ENCODE measurements at regions not wholly inside any gene's neighbourhood (a gene's known extent, or its start where the extent isn't known, plus 50 kb on each side); places are given as distances from the start of the nearest gene placed in this dataset.

DNA sequence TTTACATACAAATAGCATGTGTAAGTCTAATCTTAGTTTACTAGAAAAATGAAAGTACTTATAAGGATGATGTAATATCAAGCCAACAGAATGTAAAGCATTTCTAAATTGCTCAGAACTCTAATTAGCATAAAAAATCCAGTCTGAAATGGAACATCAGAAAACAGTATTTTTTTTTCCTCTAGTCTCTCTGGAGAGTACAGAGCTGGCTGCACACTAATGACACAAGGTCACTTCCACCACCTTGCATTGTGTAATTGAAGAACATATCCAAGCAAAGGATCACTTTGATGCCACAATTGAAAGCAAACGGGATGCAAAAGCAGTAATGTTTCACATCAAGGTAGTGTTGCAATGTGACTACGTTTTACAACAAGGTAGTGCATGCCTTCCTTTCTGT lies 548.0 kb upstream of the LUZP2 start:
- Histone ChIP-seq H3K4me1 (no peaks in the 10 kb centered on the region), H3K36me3 (no peaks in the 10 kb centered on the region), H3K9me3 (no peaks in the 10 kb centered on the region), H3K27ac (no peak overlapping the region), H3K4me3 (no peak overlapping the region), H3K27me3 (no peaks in the 10 kb centered on the region)
- WGBS, 2 donors = 53 to 67% methylated on average over 2 of the region's 2 CpGs
- DNase-seq = no peak
- intact Hi-C loops (cut with DNase I) = no loop called here
- TF ChIP-seq POLR2A (IDR thresholded peaks at IDR 0.05) = no peak

DNA sequence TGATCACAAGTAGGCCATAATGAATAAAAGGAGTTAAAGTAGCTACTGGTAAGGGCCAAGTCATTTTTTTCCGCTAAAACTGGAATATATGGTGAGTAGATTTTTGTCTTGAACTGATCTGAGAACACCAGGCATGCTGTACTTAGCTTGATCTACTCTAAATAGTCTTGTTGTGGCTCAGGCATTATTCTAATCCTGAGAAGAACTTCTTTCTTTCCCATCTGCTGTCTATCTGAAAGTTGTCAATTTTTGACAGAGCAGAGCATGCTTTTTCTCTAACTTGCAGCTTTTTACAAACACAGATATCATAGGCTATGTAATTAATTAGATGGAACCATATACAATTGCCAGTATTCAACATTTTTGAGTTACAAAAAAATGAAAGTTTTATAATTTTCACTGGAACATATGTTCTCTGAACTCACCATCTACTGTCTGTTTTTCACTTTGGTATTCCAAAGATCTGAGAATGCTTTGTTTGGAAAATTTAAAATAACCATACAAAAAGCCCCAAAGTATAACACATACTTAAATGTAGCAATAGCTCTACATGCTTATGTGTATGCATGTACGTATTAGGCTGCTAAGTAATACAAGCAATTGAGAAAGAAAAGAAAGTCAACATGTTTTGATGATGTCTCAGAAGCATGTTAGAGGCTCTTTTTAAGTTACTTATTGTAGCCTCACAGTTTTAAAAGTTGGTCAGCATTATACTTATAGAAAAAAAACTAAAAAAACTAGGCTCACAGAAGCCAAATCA lies 542.7 kb upstream of the LUZP2 start:
- intact Hi-C loops (cut with DNase I) = no loop called here
- no peak for TF ChIP-seq POLR2A (IDR thresholded peaks at IDR 0.05)
- TF ChIP-seq, protein P1, sequence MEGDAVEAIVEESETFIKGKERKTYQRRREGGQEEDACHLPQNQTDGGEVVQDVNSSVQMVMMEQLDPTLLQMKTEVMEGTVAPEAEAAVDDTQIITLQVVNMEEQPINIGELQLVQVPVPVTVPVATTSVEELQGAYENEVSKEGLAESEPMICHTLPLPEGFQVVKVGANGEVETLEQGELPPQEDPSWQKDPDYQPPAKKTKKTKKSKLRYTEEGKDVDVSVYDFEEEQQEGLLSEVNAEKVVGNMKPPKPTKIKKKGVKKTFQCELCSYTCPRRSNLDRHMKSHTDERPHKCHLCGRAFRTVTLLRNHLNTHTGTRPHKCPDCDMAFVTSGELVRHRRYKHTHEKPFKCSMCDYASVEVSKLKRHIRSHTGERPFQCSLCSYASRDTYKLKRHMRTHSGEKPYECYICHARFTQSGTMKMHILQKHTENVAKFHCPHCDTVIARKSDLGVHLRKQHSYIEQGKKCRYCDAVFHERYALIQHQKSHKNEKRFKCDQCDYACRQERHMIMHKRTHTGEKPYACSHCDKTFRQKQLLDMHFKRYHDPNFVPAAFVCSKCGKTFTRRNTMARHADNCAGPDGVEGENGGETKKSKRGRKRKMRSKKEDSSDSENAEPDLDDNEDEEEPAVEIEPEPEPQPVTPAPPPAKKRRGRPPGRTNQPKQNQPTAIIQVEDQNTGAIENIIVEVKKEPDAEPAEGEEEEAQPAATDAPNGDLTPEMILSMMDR (IDR thresholded peaks at IDR 0.05) = no peak
- Histone ChIP-seq H3K36me3 (no peaks in the 10 kb centered on the region), H3K4me3 (no peak overlapping the region), H3K27ac (no peak overlapping the region), H3K27me3 (no peaks in the 10 kb centered on the region), H3K4me1 (no peaks in the 10 kb centered on the region), H3K9me3 (no peaks in the 10 kb centered on the region)
- WGBS, 2 donors = 77 to 81% methylated on average over 2 of the region's 2 CpGs
- DNase-seq = no peak

GRCh38 chr11:23954730-23955129 lies 542.1 kb upstream of the LUZP2 start:
- H3K4me1 ChIP-seq = no peaks in the 10 kb centered on the region
- no peaks in the 10 kb centered on the region for H3K36me3 ChIP-seq
- WGBS, 2 donors = 62 to 74% methylated on average over 3 of the region's 3 CpGs
- TF ChIP-seq, protein P1 (IDR thresholded peaks at IDR 0.05) = no peak
- TF ChIP-seq POLR2A (IDR thresholded peaks at IDR 0.05) = no peak
- intact Hi-C loops (cut with DNase I) = no loop called here
- H3K9me3 ChIP-seq = no peaks in the 10 kb centered on the region
- no peaks in the 10 kb centered on the region for H3K27me3 ChIP-seq
- H3K27ac ChIP-seq = no peak overlapping the region
- H3K4me3 ChIP-seq = no peak overlapping the region
- DNase-seq = no peak

DNA sequence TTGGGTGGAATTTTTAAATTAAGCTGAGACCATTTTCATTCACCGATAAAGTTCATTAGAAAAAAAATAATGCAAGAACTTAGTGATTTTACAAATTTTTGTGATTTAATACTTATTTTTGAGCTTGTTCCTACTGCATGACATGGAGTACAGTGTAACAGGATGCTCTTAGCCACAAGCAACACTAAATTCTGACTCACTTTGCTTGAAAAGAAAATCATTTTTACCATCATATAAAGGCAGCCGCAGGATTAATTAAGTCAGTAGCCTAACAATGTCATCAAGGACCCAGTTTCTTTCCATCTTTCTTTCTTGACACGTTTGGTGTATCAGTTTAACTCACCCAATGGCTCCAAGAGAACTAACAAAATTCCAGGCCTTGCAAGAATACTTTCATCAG lies 540.3 kb upstream of the LUZP2 start:
- Histone ChIP-seq H3K9me3 (peaks cover 0 to under 1% (median 0%) of the 10 kb centered on the region in 3 donors), H3K27me3 (no peaks in the 10 kb centered on the region), H3K36me3 (no peaks in the 10 kb centered on the region), H3K4me1 (no peaks in the 10 kb centered on the region), H3K27ac (no peak overlapping the region), H3K4me3 (no peak overlapping the region)
- TF ChIP-seq, protein P1 (IDR thresholded peaks at IDR 0.05) = no peak
- TF ChIP-seq POLR2A (IDR thresholded peaks at IDR 0.05) = no peak
- intact Hi-C loops (cut with DNase I) = no loop called here
- DNase-seq = no peak
- WGBS, 2 donors = 78 to 82% methylated on average over 3 of the region's 3 CpGs

- Histone ChIP-seq H3K36me3 (no peaks in the 10 kb centered on the region), H3K4me1 (no peaks in the 10 kb centered on the region), H3K9me3 (peaks cover 0 to 6% (median 5%) of the 10 kb centered on the region in 3 donors), H3K27me3 (no peaks in the 10 kb centered on the region), H3K27ac (no peak overlapping the region), H3K4me3 (no peak overlapping the region)
- 69 to 77% methylated on average over 4 of the region's 4 CpGs for WGBS, 2 donors
- TF ChIP-seq POLR2A (IDR thresholded peaks at IDR 0.05) = no peak
- TF ChIP-seq, protein P1 (IDR thresholded peaks at IDR 0.05) = no peak
- intact Hi-C loops (cut with DNase I) = no loop called here
- no peak for DNase-seq
Measured at GRCh38 chr11:23957314-23957713, 539.5 kb upstream of the LUZP2 start.

Measured in esophagus squamous epithelium (tissue), 5 donors.